PC-3 (cell line): ENCODE measurements at regions not wholly inside any gene's neighbourhood (a gene's known extent, or its start where the extent isn't known, plus 50 kb on each side); places are given as distances from the start of the nearest gene placed in this dataset.

ENCODE experiments used
- EZH2 ChIP-seq: fragments of 300-600 bp; sonication (generic); IDR thresholded peaks from one replicate; pipeline ENCODE4 v1.6.1; 2017; ENCODE audit warnings: antibody characterized with exemption, mild to moderate bottlenecking, low read length; ENCODE audit not compliant: unreplicated experiment
- TF ChIP-seq, protein P1 (sequence below): fragments of 300-600 bp; sonication (generic); conservative IDR thresholded peaks from 2 replicates; pipeline ENCODE4 v1.5.1; 2017; ENCODE audit warnings: antibody characterized with exemption, low read depth, mild to moderate bottlenecking, low read length

GRCh38 chr3:181920409-181920808 is 208.7 kb downstream of the SOX2 start:
- TF ChIP-seq, protein P1, sequence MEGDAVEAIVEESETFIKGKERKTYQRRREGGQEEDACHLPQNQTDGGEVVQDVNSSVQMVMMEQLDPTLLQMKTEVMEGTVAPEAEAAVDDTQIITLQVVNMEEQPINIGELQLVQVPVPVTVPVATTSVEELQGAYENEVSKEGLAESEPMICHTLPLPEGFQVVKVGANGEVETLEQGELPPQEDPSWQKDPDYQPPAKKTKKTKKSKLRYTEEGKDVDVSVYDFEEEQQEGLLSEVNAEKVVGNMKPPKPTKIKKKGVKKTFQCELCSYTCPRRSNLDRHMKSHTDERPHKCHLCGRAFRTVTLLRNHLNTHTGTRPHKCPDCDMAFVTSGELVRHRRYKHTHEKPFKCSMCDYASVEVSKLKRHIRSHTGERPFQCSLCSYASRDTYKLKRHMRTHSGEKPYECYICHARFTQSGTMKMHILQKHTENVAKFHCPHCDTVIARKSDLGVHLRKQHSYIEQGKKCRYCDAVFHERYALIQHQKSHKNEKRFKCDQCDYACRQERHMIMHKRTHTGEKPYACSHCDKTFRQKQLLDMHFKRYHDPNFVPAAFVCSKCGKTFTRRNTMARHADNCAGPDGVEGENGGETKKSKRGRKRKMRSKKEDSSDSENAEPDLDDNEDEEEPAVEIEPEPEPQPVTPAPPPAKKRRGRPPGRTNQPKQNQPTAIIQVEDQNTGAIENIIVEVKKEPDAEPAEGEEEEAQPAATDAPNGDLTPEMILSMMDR: no peak
- TF ChIP-seq EZH2: no peak
